GM19395 (cell line): ENCODE measurements at regions not wholly inside any gene's neighbourhood (a gene's known extent, or its start where the extent isn't known, plus 50 kb on each side); places are given as distances from the start of the nearest gene placed in this dataset.
"Not testable (repeated sequence)": the region's sequence is repeated elsewhere in the genome, so short reads cannot be mapped to it uniquely, and the experiment has no call there.

Experiments used
- ATAC-seq: cut with Tn5 transposase; IDR thresholded peaks from one replicate; pipeline ENCODE4 v1.9.1; 2021; ENCODE audit warnings: mild to moderate bottlenecking, moderate library complexity; ENCODE audit not compliant: unreplicated experiment

DNA sequence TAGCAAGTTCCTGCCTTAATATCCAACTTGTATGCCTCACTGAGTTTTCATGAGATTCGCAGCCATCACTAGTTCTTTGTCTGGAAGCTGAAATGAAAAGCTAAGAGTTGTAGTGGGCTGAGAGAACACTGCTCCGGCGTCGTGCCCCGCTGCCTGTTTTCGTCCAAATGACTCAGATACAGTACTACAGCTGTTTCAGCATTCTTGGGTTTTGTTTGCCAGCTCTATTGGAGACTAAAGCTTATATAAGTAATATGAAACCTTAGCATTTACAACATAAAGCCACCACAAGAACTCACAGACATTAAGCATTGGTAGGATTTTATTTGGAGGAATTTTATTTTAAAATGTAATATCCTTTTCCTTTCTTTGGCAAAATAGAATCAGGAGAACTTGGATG, 299.7 kb downstream of the DLEU7 start:
- no peak for ATAC-seq

DNA sequence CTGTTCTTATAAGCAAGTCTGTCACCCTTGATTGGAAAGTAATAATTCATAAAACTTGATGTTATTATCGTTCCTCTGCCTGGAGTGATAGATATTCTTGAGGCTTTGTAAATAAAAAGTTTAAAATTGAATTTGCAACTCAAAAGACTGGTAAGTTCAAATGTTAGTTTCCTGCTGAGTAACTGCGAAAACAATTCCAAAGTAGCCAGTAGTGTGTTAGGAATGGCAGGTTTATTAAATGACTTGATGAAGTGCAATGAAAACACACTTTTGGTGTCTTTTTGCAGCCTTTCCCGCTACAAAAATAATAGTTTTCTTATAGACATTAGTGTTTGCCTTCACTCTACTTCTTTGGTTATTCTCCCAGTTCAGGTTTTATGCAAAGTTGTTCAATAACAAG, 299.3 kb downstream of the DLEU7 start:
- no peak for ATAC-seq

DNA sequence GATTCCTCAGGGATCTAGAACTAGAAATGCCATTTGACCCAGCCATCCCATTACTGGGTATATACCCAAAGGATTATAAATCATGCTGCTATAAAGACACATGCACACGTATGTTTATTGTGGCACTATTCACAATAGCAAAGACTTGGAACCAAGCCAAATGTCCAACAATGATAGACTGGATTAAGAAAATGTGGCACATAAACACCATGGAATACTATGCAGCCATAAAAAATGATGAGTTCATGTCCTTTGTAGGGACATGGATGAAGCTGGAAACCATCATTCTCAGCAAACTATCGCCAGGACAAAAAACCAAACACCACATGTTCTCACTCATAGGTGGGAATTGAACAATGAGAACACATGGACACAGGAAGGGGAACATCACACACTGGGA, 296.3 kb downstream of the DLEU7 start:
- ATAC-seq = not testable (repeated sequence)

DNA sequence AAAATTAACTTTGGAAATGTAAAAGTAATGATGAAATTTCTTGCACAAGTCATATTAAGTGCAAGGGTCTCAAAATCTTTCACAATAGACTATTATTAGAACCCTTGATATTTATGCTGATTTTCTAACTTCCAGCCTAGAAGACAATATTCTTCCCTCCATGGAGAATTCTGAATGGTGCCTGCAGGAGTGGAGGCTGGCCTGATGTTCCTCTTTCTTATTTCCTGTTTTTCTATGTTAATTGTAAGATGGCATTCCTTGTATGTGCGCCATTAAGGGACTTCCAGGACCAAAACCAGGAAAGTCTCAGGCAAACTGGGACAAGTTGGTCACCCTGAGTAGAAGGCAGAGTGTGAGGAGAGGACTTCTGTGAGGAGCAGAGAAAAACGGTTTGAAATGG, 294.9 kb downstream of the DLEU7 start:
- ATAC-seq = no peak

DNA sequence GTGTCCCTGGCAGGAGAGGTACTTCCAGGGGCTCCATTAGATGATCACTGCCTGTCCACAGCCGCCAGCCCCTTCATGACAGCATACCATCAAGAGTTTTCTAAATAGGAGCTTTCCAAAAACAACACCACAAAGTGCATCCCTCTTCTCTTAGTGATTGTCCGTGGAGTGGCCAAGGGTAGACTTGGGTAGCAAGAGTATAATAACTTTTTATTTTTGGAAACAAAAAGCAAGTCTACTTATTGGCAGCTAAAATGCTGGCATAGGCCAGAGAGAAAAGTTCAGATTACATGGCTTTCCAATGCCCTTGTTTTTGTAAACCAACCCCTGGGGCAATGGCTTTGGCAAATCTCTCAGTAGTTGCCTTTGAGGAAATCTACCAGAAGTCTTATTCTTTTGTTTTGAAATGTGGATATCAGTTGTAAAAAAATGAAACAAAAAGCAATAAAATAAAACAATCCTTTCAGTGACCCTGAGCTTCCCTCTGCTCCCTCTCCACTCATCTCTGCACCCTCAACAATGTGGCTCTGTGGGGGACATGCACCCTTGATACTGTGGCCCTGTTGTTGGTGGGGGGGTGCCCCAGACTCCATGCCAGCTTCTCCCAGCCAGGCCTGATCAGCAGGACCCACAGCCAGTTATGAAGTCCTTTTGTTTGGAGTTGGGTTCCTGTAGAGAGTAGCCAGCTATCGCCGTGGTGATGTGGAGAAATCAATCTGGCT, 294.1 kb downstream of the DLEU7 start:
- no peak for ATAC-seq

DNA sequence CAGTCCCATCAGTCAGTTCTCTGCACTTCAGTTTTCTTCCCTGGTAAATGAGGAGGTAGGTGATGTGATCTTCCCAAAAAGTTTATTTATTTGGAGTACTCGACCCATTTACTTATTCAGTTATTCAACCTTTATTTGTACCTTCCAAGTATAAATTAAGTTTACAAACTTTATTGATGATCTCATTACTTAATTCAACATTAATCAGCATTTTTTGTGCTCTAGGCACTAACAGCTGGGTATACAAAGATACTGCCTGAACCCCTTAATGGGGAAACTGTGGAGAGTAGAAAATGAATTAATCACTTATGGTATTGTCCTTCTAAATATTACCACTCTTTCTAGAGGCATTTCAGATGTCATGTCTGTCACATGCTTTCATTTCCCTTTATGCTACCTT, 293.3 kb downstream of the DLEU7 start:
- ATAC-seq = no peak

DNA sequence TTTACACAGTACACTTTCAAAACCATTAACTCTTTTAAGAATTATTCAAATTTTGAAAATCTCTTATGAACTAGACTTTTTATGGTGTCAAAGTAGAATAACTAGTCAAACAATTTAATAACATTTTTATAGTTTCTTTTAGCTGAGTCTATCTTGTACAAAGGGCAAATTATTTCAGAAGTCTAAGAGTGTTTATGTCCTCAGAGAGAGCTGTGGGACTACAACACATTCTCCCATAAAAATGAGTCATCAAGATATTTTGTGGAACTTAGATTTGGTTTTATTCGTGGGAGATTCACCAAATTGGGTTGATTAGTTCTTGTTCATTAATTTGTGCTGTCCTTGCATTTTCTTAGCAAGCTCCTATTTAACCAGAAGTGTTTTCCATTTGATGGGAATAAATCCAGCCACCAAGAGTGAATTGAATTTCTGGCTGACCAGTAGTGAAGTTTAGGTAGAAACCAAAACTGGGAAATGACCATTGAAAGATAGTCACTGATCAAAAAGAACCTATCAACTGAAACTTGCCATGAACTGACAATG, 291.0 kb downstream of the DLEU7 start:
- no peak for ATAC-seq

DNA sequence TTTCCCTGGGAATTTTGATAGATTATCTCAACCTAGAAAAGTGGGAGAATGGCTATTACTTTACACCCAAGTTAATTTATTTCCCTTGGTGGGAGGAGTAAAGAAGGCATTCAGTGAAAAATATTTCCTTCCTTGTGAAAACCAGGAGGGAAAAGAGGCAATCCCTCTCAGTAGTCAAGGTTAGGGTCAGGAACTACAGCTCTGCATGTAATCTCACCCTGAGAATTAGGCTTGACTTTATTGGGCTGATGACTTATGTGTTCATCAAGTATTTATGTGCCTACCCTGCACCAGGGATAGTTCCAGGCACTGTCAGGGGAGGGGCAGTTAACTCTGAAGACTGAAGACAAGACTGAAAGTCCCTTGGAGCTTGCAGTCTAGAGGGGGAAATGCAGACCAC, 281.8 kb downstream of the DLEU7 start:
- no peak for ATAC-seq

DNA sequence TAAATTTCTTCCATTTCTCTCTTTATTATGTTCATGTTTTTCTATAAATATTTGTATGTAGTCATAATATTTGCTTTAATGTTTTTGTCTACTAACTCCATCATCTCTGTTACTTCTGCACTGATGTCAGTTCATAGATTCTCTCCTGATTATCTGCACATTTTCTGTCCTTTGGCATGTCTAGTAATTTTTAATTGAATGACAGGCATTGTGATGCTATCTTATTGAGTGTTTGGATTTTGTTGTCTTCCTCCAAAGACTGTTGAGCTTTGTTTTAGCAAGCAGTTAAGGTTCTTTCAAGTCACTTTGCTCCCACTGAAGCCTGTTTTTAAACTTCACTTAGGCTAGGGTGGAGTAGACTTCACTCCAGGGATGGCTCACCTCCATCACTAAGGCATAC, 276.8 kb downstream of the DLEU7 start:
- ATAC-seq = no peak

DNA sequence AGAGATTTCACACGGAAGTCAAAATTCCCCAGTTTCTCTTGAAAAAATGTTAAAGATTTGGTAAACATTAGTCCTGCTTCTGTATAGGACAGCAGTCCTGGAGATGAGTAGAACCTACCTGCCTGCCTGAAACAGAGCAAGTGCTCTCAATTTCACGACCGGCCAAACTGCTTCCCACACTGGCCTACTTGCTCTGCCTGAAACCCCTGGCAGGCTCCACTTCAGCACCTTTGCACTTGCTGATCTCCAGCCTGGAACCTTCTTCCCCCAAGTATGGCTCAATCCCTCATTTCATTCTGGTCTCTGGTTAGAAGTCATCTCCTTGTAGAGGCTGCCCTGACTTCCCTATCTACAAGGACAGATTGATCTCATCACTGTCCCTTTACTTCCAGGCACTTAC, 271.4 kb downstream of the DLEU7 start:
- no peak for ATAC-seq

DNA sequence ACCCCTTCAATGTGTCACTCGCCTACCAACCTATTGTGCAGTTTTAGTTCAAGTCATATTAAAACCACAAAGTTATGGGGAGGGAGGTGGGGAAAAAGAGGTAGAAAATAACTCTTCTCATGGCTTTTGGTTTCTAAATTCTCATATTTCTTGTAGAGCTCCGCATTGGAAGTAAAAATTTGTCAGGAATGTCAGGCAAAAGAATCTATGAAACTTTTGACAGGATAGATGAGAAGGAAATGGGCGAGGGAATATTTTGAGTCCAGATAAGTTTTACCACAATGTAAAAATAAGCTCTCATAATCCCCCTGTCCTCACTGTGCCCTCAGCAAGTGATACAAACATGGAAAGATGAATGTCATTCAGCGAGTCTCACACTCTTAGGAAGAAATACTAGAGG, 270.4 kb downstream of the DLEU7 start:
- no peak for ATAC-seq

DNA sequence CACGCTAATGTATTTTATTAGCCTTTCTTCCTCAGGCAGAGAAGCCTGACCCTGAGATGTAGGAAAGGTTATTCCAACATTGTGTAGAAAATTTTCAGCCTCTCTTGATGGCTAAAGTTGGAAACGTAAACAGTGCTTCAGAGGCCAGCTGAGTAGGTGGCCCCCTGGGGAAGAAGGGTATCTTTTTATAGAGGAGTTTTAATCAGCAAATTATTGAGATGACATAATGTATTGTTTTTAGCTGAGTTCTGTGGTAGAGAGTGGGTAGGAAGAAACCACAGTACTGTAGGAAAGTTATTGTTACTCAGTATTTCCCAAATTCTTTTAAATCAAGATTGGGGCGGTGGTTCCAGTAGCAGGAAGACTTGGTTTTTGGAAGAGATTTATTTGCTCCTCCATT, 268.8 kb downstream of the DLEU7 start:
- no peak for ATAC-seq

DNA sequence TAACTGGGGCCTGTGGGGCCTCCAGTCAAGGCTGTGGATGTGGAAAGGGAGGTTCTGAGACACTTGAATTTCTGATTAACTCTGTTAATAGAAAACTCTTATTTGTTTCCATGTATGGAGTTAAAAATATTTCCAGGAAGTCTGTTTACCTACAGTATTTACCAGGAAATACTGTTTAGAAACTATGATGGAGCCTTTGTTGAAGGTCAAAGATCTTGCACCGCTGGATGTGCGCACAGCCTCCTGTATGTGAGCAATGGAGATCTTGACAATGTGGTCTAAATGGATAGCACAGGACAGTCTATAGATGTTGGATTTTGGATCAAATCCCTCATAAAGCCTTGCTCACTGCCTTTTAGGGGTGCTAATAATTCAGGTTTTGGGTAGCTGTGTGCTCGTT, 268.4 kb downstream of the DLEU7 start:
- ATAC-seq = no peak

DNA sequence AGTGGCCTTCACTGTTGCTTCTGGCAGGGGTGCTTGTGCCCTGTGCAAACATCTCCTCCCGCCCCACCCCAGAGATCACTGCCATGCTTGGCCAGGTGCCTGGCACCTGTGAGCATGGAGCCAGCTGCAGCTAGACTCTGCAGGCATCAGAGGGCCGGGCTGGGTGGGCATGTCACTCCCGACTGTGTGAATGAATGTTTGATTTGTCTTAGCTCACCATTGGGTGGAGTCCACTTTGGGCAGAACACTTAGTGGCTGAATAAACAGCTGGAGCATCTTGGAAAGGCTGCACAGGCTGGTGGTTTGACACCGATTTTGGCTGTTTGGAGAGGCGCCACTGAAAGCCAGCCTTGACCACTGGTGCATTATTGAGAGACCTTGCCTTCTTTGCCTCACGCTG, 267.3 kb downstream of the DLEU7 start:
- ATAC-seq = no peak

DNA sequence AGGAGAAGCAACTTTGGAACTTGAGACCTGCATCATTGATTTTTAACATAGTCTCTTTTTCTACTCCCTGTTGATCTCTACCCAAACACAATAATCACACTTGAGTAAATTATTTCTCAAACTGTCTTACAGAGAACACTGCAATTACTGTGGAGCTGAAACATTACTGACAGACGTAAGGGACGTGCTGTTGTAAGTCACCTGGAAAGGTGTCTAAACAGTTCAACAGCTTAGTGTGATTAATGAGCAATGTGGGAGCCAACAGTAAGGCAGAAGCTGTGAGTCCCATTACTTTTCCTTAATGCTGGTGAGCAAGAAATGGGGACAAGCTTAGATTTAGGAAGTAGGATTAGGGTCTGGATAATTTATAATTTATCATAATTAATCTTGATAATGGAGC, 265.7 kb downstream of the DLEU7 start:
- ATAC-seq = no peak

DNA sequence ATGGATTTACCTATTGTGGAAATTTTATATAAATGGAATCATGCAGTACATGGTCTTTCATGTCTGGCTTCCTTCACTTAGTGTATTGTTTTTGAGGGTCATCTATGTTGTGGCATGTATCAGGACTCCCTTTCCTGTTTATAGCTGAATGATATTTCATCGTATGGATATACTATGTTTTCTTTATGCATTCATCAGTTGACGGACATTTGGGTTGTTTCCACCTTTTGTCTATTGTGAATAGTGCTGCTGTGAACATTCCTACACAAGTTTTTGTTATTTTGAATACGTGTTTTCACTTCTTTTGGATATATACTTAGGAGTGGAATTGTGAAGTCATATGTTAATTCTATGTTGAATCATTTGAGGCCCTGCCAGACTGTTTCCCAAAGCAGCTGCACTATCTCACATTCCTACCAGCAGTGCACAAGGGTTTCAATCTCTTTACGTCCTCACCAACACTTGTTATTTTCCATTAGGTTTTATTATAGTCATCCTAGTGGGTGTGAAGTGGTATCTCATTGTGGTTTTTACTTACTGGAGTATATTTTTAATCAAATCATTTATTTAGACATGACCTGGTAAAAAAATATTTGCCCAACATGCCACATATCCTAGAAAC, 262.7 kb downstream of the DLEU7 start:
- ATAC-seq = no peak

DNA sequence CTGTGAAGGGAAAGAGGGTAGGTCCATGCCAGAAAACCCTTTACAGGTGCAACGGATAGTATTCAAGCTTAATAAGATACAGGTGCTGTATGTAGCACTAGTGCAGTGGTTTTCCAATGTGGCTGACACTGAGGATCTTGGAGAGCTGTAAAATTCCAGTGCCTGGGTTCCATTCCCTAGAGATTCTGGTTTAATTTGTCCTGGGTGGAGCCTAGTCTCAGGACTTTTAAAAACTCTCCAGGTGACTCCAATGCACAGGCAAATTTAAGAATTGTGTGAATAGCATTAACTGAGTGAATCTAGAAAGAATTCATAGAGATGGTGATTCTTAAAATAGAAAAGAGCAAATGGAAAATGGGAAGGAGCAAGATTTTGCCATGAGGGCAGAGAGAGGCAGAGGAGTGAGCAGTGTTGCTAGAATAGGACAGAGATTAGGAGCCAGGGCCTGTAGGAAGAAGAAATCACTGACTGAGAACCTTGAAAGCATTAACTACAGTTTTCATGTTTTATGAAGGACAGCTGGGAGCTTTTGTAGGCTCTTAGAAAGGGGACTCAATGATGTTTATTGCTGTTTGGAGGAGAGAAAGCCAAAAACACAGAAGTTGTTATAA, 261.8 kb downstream of the DLEU7 start:
- no peak for ATAC-seq

DNA sequence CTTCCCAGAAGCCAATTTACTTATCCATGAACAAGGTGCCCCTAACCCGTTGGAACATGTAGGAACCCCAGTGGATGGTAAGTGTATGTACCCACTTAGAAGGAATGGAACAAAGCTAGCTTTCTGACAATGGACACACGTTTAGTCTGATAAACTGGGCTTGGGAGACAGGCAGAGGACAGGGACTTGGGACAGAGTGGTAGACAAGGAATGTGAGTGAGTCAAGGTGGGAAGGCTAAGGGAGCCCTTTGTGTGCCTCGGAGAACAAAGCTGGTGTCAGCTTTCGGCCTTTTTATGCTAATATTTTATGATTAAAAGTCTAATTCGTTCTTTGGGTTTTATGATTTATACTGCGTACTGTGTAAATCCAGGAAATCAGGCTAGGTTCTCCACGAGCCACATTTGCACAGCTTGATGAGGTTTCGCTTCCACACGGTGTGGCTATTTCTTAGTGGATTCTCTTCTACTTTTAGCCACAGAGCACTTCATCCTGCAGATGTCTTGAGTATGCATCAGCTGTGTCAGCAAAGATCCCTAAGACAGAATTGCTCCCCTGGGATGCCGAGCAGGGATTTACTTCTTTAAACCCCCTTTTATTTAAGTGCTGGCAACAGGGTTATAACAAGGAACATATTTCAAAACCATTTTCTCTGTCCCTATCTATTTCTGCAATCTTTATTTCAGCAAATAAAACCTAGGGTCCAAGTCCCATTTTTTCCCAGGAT, 258.5 kb downstream of the DLEU7 start:
- ATAC-seq = no peak

DNA sequence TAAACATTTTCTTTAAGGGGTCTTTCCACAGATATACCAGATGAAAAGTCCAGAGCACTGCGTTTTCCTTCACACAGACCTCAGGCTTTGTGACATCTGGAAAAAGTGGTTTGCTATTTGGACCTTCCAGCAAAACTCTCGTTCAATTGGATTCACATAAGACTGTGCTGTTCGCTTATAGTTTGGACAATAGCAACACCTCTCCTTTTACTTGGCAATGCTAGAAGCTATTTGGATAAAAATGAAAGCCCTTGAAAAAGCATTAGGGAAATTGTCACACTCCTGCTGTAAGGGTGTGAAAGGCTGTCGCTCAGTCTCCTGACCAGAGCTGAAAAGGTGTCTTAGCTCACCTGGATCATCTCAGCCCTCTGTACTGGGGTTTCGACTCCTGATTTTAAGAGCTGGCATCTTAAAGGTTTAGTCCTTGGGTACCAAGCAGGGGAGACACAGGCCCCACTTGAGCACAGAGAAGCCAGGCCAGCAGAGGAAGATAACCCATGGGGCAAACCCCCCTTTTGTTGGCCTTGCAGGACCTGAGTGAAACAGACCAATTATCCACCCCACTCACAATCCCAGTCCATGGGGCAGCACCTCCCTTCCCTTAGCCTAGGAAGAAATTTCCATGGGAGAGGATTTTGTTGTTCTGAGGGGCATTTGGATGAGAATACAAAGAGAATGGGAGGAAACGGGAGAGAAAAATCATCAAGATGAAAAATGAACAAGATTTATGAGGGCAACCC, 257.6 kb downstream of the DLEU7 start:
- ATAC-seq = no peak

DNA sequence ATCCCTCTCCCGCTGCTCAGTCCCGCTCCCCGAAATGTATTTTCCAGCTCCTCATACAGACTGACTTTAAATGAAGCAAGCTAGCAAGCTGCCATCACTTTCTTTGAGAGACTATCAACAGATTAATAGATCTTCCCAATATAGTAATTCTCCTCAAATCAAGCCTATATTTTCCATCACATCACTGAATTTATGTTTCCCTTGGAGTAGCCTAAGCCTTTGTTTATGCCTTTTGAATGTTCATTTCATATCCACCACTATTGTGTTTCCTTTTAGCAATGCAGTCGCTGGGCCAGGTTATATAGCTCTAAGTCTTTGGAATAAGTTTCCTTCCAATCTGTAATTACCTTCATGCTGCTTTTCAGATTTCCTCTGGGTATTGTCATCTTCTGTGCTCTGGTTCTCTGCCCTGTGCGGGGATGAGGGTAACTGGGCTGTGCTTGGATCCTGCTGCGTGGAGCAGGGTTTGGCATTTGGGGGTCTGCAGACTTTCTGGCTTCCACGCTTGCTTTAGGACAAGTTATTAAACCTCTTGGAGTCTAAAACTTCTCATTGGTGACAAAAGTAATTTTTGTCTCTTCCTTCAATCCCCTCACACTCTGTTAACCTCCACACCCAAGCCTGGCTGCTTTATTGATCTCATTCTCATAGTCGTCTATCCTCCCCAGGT, 256.9 kb downstream of the DLEU7 start:
- ATAC-seq = no peak
